ENCODE measurements at regions not wholly inside any gene's neighbourhood (a gene's known extent, or its start where the extent isn't known, plus 50 kb on each side); places are given as distances from the start of the nearest gene placed in this dataset.

- no peak overlapping the region for H2AFZ ChIP-seq (ENCODE audit: low read length)
- no peaks in the 10 kb centered on the region for H4K20me1 ChIP-seq (ENCODE audit: insufficient read depth, low read length, poor library complexity, severe bottlenecking)
- H3K4me1 ChIP-seq (ENCODE audit: insufficient read depth, low read length, poor library complexity, severe bottlenecking), result peaks cover 14% of the 10 kb centered on the region
- H3K27me3 ChIP-seq (ENCODE audit: insufficient read depth, low read length, poor library complexity, severe bottlenecking), result no peaks in the 10 kb centered on the region
- H3K9ac ChIP-seq (ENCODE audit: low read depth, low read length, poor library complexity, severe bottlenecking), result no peak overlapping the region
- no peaks in the 10 kb centered on the region for H3F3A ChIP-seq (ENCODE audit: low read depth)
- no peaks in the 10 kb centered on the region for H3K9me2 ChIP-seq (replicated peaks; ENCODE audit: low read depth, low read length)
- H3K36me3 ChIP-seq (ENCODE audit: insufficient read depth, low read length), result no peaks in the 10 kb centered on the region
- H3K9me3 ChIP-seq (ENCODE audit: insufficient read depth, low read depth, low read length), result no peaks in the 10 kb centered on the region
- no peaks in the 10 kb centered on the region for H3K79me2 ChIP-seq (ENCODE audit: insufficient read depth, low read length)
- H3K4me3 ChIP-seq (ENCODE audit: low read length, poor library complexity, severe bottlenecking), result no peak overlapping the region
- no peak for TF ChIP-seq EZH2phosphoT487 (IDR thresholded peaks at IDR 0.05; ENCODE audit: borderline replicate concordance)
- TF ChIP-seq, protein P1, sequence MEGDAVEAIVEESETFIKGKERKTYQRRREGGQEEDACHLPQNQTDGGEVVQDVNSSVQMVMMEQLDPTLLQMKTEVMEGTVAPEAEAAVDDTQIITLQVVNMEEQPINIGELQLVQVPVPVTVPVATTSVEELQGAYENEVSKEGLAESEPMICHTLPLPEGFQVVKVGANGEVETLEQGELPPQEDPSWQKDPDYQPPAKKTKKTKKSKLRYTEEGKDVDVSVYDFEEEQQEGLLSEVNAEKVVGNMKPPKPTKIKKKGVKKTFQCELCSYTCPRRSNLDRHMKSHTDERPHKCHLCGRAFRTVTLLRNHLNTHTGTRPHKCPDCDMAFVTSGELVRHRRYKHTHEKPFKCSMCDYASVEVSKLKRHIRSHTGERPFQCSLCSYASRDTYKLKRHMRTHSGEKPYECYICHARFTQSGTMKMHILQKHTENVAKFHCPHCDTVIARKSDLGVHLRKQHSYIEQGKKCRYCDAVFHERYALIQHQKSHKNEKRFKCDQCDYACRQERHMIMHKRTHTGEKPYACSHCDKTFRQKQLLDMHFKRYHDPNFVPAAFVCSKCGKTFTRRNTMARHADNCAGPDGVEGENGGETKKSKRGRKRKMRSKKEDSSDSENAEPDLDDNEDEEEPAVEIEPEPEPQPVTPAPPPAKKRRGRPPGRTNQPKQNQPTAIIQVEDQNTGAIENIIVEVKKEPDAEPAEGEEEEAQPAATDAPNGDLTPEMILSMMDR (conservative IDR thresholded peaks at IDR 0.05; ENCODE audit: low read length), result no peak
- no peak overlapping the region for H3K4me2 ChIP-seq (ENCODE audit: low read depth, low read length, poor library complexity, severe bottlenecking)
These were observed 143.4 kb upstream of the USP24 start for GRCh38 chr1:55358581-55358980.

- no peaks in the 10 kb centered on the region for H3K9me2 ChIP-seq (replicated peaks; ENCODE audit: low read depth, low read length)
- H3K4me1 ChIP-seq (ENCODE audit: insufficient read depth, low read length, poor library complexity, severe bottlenecking), result no peaks in the 10 kb centered on the region
- H3K36me3 ChIP-seq (ENCODE audit: insufficient read depth, low read length), result no peaks in the 10 kb centered on the region
- H3K27me3 ChIP-seq (ENCODE audit: insufficient read depth, low read length, poor library complexity, severe bottlenecking), result no peaks in the 10 kb centered on the region
- no peaks in the 10 kb centered on the region for H3F3A ChIP-seq (ENCODE audit: low read depth)
- H4K20me1 ChIP-seq (ENCODE audit: insufficient read depth, low read length, poor library complexity, severe bottlenecking), result no peaks in the 10 kb centered on the region
- H3K4me3 ChIP-seq (ENCODE audit: low read length, poor library complexity, severe bottlenecking), result no peak overlapping the region
- no peak overlapping the region for H3K4me2 ChIP-seq (ENCODE audit: low read depth, low read length, poor library complexity, severe bottlenecking)
- no peak overlapping the region for H3K9ac ChIP-seq (ENCODE audit: low read depth, low read length, poor library complexity, severe bottlenecking)
- no peak overlapping the region for H2AFZ ChIP-seq (ENCODE audit: low read length)
- H3K9me3 ChIP-seq (ENCODE audit: insufficient read depth, low read depth, low read length), result no peaks in the 10 kb centered on the region
- no peaks in the 10 kb centered on the region for H3K79me2 ChIP-seq (ENCODE audit: insufficient read depth, low read length)
- TF ChIP-seq, protein P1 (conservative IDR thresholded peaks at IDR 0.05; ENCODE audit: low read length), result no peak
- TF ChIP-seq EZH2phosphoT487 (IDR thresholded peaks at IDR 0.05; ENCODE audit: borderline replicate concordance), result no peak
These were observed 140.4 kb upstream of the USP24 start for GRCh38 chr1:55355549-55355948.

DNA sequence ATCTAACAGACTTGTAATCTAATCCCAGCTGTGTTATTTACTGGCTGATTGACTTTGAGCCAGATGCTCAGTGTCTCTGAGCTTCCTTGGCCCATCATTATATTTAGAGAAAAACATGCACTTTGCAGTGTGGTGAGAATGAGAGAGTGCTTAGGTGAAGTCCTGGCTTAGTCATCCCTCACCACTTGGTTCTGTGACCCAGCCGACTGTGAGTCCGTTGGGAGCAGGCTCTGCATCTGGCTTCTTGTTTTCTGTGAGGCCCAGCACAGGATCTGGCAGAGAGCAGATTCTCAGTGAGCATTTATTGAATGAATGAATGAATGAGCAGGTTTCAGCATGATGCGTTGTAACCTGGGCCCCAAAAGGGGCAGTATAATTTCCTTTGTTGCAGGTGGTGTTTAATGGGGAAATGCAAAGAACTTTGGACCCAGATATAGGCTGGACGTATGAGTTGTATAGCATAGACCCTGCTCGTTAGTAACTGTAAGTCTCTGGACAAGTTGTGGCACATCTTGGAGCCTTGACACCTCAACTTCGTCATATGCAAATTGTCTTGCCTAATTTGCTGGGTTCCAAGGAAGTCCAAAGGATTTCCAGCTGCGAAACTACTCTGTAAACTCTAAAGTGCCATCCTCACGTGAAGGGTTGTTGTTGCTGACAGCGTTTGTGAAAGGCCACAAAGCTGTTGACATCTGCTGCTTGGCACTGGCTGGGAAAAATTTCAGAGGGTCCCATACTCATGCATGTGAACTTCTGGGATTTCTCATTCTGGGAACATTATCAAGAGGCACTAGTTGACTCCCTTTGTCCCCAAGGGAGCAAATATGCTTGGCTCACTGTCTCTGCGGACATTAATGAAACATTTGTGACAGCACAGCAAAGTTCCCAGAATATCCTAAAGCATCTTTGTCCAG lies 138.8 kb upstream of the USP24 start:
- no peaks in the 10 kb centered on the region for H3K36me3 ChIP-seq (ENCODE audit: insufficient read depth, low read length)
- H2AFZ ChIP-seq (ENCODE audit: low read length), result no peak overlapping the region
- no peak for TF ChIP-seq EZH2phosphoT487 (IDR thresholded peaks at IDR 0.05; ENCODE audit: borderline replicate concordance)
- H3K9me3 ChIP-seq (ENCODE audit: insufficient read depth, low read depth, low read length), result no peaks in the 10 kb centered on the region
- H3K27me3 ChIP-seq (ENCODE audit: insufficient read depth, low read length, poor library complexity, severe bottlenecking), result no peaks in the 10 kb centered on the region
- H3K9me2 ChIP-seq (replicated peaks; ENCODE audit: low read depth, low read length), result no peaks in the 10 kb centered on the region
- H4K20me1 ChIP-seq (ENCODE audit: insufficient read depth, low read length, poor library complexity, severe bottlenecking), result no peaks in the 10 kb centered on the region
- H3K4me1 ChIP-seq (ENCODE audit: insufficient read depth, low read length, poor library complexity, severe bottlenecking), result no peaks in the 10 kb centered on the region
- no peak overlapping the region for H3K4me3 ChIP-seq (ENCODE audit: low read length, poor library complexity, severe bottlenecking)
- no peaks in the 10 kb centered on the region for H3K79me2 ChIP-seq (ENCODE audit: insufficient read depth, low read length)
- H3K9ac ChIP-seq (ENCODE audit: low read depth, low read length, poor library complexity, severe bottlenecking), result no peak overlapping the region
- H3K4me2 ChIP-seq (ENCODE audit: low read depth, low read length, poor library complexity, severe bottlenecking), result no peak overlapping the region
- H3F3A ChIP-seq (ENCODE audit: low read depth), result no peaks in the 10 kb centered on the region

Measured in Loucy (cell line).